HG03064 (cell line): ENCODE measurements at regions not wholly inside any gene's neighbourhood (a gene's known extent, or its start where the extent isn't known, plus 50 kb on each side); places are given as distances from the start of the nearest gene placed in this dataset.

Experiments used
- ATAC-seq: cut with Tn5 transposase; IDR thresholded peaks from one replicate; pipeline ENCODE4 v1.9.1; 2021; ENCODE audit warnings: low read depth; ENCODE audit not compliant: unreplicated experiment

- ATAC-seq, result no peak
These were observed 1399.2 kb upstream of the CDH6 start for GRCh38 chr5:29794141-29794787.

- ATAC-seq, result no peak
These were observed 1403.2 kb upstream of the CDH6 start for GRCh38 chr5:29790281-29790680.

GRCh38 chr5:29780401-29780800 is 1413.1 kb upstream of the CDH6 start:
- no peak for ATAC-seq

GRCh38 chr5:29779141-29779540 is 1414.3 kb upstream of the CDH6 start:
- no peak for ATAC-seq

GRCh38 chr5:29777373-29777772 is 1416.1 kb upstream of the CDH6 start:
- no peak for ATAC-seq

- ATAC-seq, result no peak
These were observed 1422.5 kb upstream of the CDH6 start for GRCh38 chr5:29770936-29771335.

- ATAC-seq, result no peak
These were observed 1424.0 kb upstream of the CDH6 start for GRCh38 chr5:29769474-29769873.

- no peak for ATAC-seq
These were observed 1434.5 kb upstream of the CDH6 start for GRCh38 chr5:29758986-29759421.

- ATAC-seq, result no peak
These were observed 1443.0 kb upstream of the CDH6 start for GRCh38 chr5:29750453-29750852.

- ATAC-seq, result no peak
These were observed 1448.9 kb upstream of the CDH6 start for GRCh38 chr5:29744618-29745017.

- ATAC-seq, result no peak
These were observed 1472.5 kb upstream of the CDH6 start for GRCh38 chr5:29720954-29721353.

GRCh38 chr5:29719171-29719570 is 1474.3 kb upstream of the CDH6 start:
- no peak for ATAC-seq

- ATAC-seq, result no peak
These were observed 1478.3 kb upstream of the CDH6 start for GRCh38 chr5:29715167-29715566.

- no peak for ATAC-seq
These were observed 1490.6 kb upstream of the CDH6 start for GRCh38 chr5:29702875-29703274.

- ATAC-seq, result no peak
These were observed 1491.9 kb upstream of the CDH6 start for GRCh38 chr5:29701600-29701999.

GRCh38 chr5:29697785-29698414 is 1495.6 kb upstream of the CDH6 start:
- ATAC-seq, result no peak

- ATAC-seq, result no peak
These were observed 1496.2 kb upstream of the CDH6 start for GRCh38 chr5:29697278-29697677.

GRCh38 chr5:29672678-29673077 is 1520.8 kb upstream of the CDH6 start:
- ATAC-seq, result no peak

- ATAC-seq, result no peak
These were observed 1530.6 kb upstream of the CDH6 start for GRCh38 chr5:29662876-29663275.

GRCh38 chr5:29654954-29655353 is 1538.5 kb upstream of the CDH6 start:
- no peak for ATAC-seq

GRCh38 chr5:29649321-29649720 is 1544.2 kb upstream of the CDH6 start:
- ATAC-seq, result no peak

GRCh38 chr5:29642601-29643000 is 1550.9 kb upstream of the CDH6 start:
- no peak for ATAC-seq
